ENCODE measurements at regions not wholly inside any gene's neighbourhood (a gene's known extent, or its start where the extent isn't known, plus 50 kb on each side); places are given as distances from the start of the nearest gene placed in this dataset.

DNA sequence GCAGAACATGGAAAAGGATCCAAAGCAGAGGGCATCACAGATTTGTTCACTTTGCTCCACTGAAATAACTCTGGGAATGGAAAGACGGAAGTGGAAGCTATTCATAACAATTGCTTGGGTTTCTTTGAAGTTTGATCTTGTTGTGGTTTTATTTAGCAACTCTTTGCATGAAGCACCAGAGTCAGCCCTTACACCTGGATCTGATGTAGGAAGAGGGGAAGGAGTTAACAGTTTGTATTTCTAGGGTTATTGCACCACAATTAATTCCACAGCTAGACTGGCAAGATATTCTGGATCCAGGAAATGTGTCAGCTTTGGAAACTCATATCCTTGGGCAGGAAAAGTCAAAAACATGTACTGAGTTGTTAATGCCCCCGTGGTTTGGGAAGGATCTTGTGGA, 1143.4 kb downstream of the CNTNAP5 start:
- TF ChIP-seq, protein P1, sequence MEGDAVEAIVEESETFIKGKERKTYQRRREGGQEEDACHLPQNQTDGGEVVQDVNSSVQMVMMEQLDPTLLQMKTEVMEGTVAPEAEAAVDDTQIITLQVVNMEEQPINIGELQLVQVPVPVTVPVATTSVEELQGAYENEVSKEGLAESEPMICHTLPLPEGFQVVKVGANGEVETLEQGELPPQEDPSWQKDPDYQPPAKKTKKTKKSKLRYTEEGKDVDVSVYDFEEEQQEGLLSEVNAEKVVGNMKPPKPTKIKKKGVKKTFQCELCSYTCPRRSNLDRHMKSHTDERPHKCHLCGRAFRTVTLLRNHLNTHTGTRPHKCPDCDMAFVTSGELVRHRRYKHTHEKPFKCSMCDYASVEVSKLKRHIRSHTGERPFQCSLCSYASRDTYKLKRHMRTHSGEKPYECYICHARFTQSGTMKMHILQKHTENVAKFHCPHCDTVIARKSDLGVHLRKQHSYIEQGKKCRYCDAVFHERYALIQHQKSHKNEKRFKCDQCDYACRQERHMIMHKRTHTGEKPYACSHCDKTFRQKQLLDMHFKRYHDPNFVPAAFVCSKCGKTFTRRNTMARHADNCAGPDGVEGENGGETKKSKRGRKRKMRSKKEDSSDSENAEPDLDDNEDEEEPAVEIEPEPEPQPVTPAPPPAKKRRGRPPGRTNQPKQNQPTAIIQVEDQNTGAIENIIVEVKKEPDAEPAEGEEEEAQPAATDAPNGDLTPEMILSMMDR (conservative IDR thresholded peaks at IDR 0.05; ENCODE audit: low read length), result no peak
- TF ChIP-seq EZH2phosphoT487 (IDR thresholded peaks at IDR 0.05; ENCODE audit: borderline replicate concordance), result no peak

Measured in Loucy (cell line).